ENCODE measurements at regions not wholly inside any gene's neighbourhood (a gene's known extent, or its start where the extent isn't known, plus 50 kb on each side); places are given as distances from the start of the nearest gene placed in this dataset.

DNA sequence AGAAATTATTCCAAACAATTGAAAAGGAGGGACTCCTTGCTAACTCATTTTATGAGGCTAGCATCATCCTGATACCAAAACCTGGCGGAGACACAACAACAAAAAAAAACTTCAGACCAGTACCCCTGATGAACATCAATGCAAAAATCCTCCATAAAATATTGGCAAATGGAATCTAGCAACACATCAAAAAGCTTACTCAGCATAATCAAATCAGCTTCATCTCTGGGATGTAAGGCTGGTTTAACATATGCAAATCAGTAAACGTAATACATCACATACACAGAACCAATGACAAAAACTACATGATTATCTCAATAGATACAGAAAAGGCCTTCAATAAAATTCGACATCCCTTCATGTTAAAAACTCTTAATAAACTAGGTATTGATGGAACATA lies 440.1 kb downstream of the NUF2 start:
- no peak for DNase-seq

DNA sequence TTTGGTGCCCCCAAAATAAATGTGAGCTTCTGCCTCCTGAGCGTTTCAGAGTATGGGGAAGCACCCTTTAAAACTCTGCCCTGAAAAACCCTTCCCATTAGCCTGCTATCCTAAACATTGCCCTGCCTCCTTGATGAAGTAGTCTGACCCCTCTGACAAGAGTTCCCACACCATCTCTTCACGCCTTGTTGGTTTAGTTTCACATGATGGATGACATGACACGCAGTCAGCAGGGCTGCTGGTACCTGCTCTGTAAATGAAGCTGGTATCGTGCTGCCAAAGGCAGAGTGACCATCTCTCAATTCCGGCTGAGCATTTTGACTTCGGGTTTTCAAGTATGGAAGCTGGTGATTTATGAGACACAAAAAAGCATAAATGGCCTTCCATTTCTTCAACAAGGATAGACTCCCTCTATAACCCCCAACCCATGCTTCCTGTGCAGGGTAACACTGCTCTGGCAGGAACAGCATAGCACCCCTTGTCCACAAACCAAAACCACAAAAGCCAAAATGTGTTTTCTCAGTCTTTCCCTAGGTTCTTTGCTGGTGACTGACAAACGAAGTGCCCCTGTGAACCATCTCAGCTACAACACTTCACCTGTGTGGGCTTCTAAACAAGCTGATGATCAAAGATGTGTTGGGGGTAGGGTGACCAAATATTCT lies 444.6 kb downstream of the NUF2 start:
- DNase-seq: no peak

- DNase-seq: no peak
Observed at GRCh38 chr1:163768576-163768975, 446.8 kb downstream of the NUF2 start.

DNA sequence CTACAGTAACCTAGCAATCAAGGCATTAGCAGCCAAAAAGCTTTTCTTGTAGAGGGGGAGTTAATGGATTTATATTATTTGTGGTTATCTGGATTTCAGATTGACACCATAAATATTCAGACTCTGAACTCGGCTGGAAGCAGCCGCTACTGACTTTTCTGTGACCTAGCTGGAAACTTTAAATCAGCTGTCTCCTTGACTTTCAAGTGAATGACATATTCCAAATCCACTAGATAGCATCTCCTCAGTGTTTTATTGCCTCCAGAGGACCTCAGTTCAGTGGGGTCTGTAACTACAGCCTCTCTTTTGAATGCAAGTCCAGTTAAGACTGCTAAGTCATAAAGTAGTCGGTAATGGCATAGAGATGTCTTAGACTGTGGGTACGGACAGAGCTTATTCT lies 448.5 kb downstream of the NUF2 start:
- no peak for DNase-seq

GRCh38 chr1:163771637-163772036 lies 449.9 kb downstream of the NUF2 start:
- DNase-seq: no peak

GRCh38 chr1:163772246-163772645 lies 450.5 kb downstream of the NUF2 start:
- no peak for DNase-seq

GRCh38 chr1:163773396-163773795 lies 451.6 kb downstream of the NUF2 start:
- no peak for DNase-seq

DNA sequence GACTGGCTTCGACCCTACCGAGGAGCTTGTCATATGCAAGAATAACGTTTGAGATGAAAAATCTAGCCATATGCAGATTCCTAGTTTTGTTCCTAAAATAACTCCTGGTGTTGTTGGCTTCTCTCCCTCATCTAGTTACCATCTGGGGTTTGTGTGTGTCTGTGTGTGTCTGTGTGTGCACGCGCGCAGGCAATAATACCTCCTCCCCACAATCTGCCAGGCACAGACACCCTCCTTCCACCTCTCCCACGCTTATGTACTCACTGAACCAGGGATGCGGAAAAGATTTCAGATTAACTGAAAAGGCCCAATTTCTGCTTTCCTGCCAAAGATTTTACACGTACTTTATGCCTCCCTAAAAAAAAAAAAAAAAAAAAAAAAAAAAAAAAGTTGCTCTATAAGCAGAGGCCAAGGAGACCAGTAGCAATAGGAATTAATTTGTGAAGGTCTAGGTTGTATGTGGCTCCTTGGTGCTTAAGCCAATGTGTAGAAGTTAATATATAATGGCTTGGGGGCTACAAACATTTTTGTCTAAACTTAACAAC lies 452.7 kb downstream of the NUF2 start:
- DNase-seq: peak; percentile 79

DNA sequence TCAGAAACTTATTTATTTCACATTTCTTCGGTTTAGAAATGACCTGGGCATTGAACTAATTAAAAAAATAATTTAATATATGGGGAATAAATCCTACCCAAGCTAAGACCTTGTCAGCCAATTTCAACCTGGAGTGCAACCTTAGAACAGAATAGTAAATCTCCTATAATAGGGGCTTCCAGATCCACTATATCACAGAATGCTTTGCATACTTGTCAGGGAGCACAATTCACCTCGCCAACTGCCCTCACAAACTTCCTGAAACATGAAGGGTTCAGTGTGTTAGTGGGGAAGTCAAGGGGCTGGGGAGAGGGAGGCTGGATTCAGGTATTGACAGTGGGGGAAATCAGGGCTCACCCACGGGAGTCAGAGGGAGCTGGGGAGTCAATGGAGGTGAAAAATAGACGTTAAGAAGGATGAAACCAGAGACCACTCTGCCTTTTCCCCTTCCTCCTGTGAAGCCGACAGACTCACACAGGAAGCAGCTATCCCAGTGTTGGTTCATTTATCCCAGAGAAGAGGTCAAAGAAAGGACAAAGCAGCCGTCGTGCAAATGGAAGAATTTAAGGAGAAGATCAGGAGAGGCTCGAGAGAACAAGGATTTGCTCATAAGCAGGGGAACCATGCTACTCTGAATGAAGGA lies 453.3 kb downstream of the NUF2 start:
- no peak for DNase-seq

DNA sequence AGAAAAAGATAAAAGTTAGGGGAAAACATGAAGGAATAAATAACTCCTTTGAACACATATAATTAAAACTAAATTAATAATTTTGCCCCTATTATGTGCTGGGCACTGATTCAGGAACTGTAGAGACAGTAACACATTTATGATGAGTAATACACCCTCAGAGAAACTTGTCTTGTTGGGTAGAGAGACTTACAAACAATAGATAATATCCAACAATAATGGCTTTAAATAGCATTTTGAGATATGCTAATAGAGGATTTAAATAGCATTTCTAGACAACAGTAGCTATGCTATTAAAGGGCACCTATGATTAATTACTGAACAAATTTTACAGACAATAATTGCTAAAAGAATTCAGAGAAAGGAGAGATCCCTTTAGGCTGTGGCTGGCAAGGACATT lies 455.5 kb downstream of the NUF2 start:
- DNase-seq: no peak

GRCh38 chr1:163781146-163781545 lies 459.4 kb downstream of the NUF2 start:
- no peak for DNase-seq

GRCh38 chr1:163785868-163786405 lies 464.2 kb downstream of the NUF2 start:
- no peak for DNase-seq

GRCh38 chr1:163789911-163790310 lies 468.2 kb downstream of the NUF2 start:
- no peak for DNase-seq

GRCh38 chr1:163794551-163794950 lies 472.8 kb downstream of the NUF2 start:
- DNase-seq: no peak

GRCh38 chr1:163796394-163796821 lies 474.7 kb downstream of the NUF2 start:
- no peak for DNase-seq

GRCh38 chr1:163797816-163798215 lies 476.1 kb downstream of the NUF2 start:
- DNase-seq: no peak

- no peak for DNase-seq
Observed at GRCh38 chr1:163799190-163799805, 477.5 kb downstream of the NUF2 start.

DNA sequence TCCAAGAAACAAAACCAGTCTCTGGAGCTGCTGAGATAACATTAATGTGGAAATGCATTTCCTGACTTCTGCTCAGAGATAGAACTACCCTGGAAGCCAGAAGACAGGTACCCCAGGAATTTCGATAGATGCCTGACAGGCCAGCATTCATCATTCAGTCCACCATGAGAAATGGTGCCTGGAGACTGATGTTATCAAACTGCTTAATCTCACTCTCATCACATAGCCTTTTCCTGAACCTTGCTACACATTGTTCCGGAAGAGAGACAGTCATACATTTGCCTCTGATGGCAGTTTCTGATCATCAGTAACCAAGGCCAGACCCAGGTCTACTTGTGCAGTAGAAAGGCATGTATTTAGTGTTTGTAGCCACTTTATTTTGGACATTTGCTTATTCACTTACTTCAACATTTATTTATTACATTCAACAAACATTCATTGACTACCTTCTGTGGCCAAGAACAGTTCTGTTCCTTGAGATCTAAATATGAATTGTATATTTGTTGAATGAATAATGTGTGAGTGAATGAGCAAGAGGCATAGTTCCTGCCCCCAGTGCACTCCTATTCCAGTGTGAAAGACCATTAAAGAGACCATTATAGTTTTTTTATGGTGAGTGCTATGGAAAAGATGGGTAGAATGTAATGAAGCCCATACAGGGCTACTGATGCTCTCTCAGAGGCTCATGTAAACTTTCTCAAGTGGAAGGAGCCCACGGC lies 485.7 kb downstream of the NUF2 start:
- no peak for DNase-seq

- no peak for DNase-seq
Observed at GRCh38 chr1:163813251-163813650, 491.5 kb downstream of the NUF2 start.

DNA sequence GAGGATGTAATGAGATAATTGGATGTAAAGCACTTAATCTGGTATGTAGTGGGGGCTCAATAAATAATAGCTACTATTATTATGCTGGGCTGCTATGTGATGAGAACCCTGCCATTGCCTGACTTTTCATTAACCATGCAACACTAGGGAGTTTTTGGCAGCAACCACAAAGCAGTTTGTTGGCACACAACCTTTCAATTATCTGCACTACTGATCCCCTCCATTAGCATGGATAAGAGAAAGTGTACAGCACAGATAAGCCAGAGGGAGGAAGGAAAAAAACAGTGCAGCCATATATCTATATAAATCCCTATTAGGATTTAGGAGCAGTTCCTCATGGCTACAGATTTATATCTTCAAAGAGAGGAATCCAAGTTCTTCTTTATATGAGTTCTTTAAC lies 498.5 kb downstream of the NUF2 start:
- no peak for DNase-seq

- DNase-seq: no peak
Observed at GRCh38 chr1:163820766-163821165, 499.0 kb downstream of the NUF2 start.

DNA sequence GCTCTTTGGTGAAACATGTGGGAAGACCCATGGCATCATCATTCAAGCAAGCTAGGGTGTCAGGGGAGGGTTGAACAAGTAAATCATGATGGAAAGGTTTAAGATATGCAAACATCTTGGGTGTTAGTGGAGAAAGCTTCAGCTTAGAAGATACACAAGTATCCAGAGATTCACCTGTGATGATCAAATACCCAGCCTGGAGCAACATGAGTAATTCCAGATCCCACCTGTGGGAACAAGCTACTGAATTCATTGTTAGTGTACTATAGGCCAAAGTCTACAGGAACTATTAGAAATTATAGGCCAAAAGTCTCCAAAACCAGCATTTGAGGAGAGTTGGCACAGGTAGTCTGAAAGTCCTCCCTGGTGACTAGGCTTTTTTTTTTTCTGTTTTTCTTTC lies 499.9 kb downstream of the NUF2 start:
- DNase-seq: no peak

DNA sequence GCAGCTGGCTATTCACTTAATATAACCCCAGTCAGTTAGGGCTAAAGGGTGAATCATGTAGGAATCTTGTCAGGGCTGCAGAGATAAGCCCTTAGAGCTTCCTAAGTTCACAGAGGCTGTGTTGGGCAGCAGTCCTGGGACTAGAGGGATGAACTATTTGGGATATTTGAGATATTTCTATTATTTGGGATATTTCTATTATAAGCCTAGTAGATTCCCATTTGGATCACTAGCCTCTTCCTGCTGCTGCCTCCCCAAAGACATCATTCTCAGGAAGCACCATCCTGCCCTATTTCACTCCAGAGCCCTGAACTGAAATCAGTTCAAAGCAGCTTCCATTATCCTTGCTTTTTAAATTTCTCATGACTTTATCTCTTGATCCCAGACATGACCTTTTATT lies 501.3 kb downstream of the NUF2 start:
- DNase-seq: no peak
